Endothelial cell of umbilical vein (primary cell): ENCODE measurements at regions not wholly inside any gene's neighbourhood (a gene's known extent, or its start where the extent isn't known, plus 50 kb on each side); places are given as distances from the start of the nearest gene placed in this dataset.

Experiments used
- EZH2 ChIP-seq: IDR thresholded peaks from 2 replicates; pipeline ENCODE4 v1.6.1; 2012; ENCODE audit warnings: borderline replicate concordance, low read depth, mild to moderate bottlenecking, moderate library complexity, low read length, inconsistent platforms; ENCODE audit not compliant: severe bottlenecking
- FOS ChIP-seq: IDR thresholded peaks from 2 replicates; pipeline ENCODE4 v1.6.1; 2011; ENCODE audit warnings: mild to moderate bottlenecking, low read length, moderate library complexity, borderline replicate concordance; ENCODE audit not compliant: insufficient read depth
- JUN ChIP-seq: IDR thresholded peaks from 2 replicates; pipeline ENCODE4 v1.6.1; 2011; ENCODE audit warnings: borderline replicate concordance, low read depth; ENCODE audit not compliant: insufficient read length, insufficient read depth
- MAX ChIP-seq: IDR thresholded peaks from 2 replicates; pipeline ENCODE4 v1.6.1; 2011; ENCODE audit not compliant: insufficient read depth, insufficient read length
- MYC ChIP-seq: IDR thresholded peaks from one replicate; pipeline ENCODE4 v1.6.1; 2011; ENCODE audit warnings: mild to moderate bottlenecking, low read depth, low read length
- POLR2A ChIP-seq: IDR thresholded peaks from 2 replicates; pipeline ENCODE4 v1.6.1; 2012; ENCODE audit warnings: low read depth, mild to moderate bottlenecking, control low read depth, low read length
- POLR2AphosphoS5 ChIP-seq: IDR thresholded peaks from 2 replicates; pipeline ENCODE4 v1.6.1; 2012; ENCODE audit warnings: low read depth, mild to moderate bottlenecking, control low read depth, low read length, moderate library complexity; ENCODE audit not compliant: insufficient read depth
- TF ChIP-seq, protein P1 (sequence below), 2 donors: IDR thresholded peaks; 1 replicate in 1 of 2; 2 replicates in 1 of 2; pipeline ENCODE4 v1.5.1; 2011; ENCODE audit warnings: low read length in 2 of 2, mild to moderate bottlenecking in 2 of 2, moderate library complexity in 2 of 2, control low read depth in 1 of 2, inconsistent platforms in 1 of 2, low read depth in 1 of 2; ENCODE audit not compliant: insufficient read depth in 1 of 2; ENCODE audit errors: extremely low read depth in 1 of 2

GRCh38 chr9:88234114-88234513, 95.8 kb upstream of the SPATA31C2 start:
- TF ChIP-seq, protein P1, sequence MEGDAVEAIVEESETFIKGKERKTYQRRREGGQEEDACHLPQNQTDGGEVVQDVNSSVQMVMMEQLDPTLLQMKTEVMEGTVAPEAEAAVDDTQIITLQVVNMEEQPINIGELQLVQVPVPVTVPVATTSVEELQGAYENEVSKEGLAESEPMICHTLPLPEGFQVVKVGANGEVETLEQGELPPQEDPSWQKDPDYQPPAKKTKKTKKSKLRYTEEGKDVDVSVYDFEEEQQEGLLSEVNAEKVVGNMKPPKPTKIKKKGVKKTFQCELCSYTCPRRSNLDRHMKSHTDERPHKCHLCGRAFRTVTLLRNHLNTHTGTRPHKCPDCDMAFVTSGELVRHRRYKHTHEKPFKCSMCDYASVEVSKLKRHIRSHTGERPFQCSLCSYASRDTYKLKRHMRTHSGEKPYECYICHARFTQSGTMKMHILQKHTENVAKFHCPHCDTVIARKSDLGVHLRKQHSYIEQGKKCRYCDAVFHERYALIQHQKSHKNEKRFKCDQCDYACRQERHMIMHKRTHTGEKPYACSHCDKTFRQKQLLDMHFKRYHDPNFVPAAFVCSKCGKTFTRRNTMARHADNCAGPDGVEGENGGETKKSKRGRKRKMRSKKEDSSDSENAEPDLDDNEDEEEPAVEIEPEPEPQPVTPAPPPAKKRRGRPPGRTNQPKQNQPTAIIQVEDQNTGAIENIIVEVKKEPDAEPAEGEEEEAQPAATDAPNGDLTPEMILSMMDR (IDR thresholded peaks at IDR 0.05; ENCODE audit: extremely low read depth in 1 of 2, insufficient read depth in 1 of 2, low read depth in 1 of 2, low read length in 2 of 2): no peak
- TF ChIP-seq POLR2A (no peak), EZH2 (no peak), JUN (no peak), POLR2AphosphoS5 (no peak), MAX (no peak), MYC (no peak), FOS (no peak)
